Stomach (tissue), 4 donors: ENCODE measurements at regions not wholly inside any gene's neighbourhood (a gene's known extent, or its start where the extent isn't known, plus 50 kb on each side); places are given as distances from the start of the nearest gene placed in this dataset.

ENCODE experiments used
- EP300 ChIP-seq: sonication (generic); formaldehyde crosslinking; IDR thresholded peaks from one replicate; pipeline ENCODE4 v1.6.1; 2017; ENCODE audit warnings: antibody characterized with exemption
- POLR2A ChIP-seq, 4 donors: fragments of 450-650 bp; IDR thresholded peaks; one replicate each; pipeline ENCODE4 v1.6.1; 2016; ENCODE audit warnings: antibody characterized with exemption in 4 of 4, control low read depth in 2 of 4, mild to moderate bottlenecking in 1 of 4, moderate library complexity in 1 of 4
- POLR2AphosphoS5 ChIP-seq, 3 donors: sonication (generic); formaldehyde crosslinking; IDR thresholded peaks; one replicate each; pipeline ENCODE4 v1.6.1; 2016; ENCODE audit warnings: antibody characterized with exemption in 3 of 3
- TF ChIP-seq, protein P1 (sequence below), 7 experiments: fragments of 450-650 bp in 4 of 7; fragments of 200-600 bp in 3 of 7; sonication (generic) in 3 of 7; IDR thresholded peaks; one replicate each; pipeline ENCODE4 v1.5.1; 2016 to 2019; ENCODE audit warnings: antibody characterized with exemption in 7 of 7, control low read depth in 2 of 7, mild to moderate bottlenecking in 1 of 7

DNA sequence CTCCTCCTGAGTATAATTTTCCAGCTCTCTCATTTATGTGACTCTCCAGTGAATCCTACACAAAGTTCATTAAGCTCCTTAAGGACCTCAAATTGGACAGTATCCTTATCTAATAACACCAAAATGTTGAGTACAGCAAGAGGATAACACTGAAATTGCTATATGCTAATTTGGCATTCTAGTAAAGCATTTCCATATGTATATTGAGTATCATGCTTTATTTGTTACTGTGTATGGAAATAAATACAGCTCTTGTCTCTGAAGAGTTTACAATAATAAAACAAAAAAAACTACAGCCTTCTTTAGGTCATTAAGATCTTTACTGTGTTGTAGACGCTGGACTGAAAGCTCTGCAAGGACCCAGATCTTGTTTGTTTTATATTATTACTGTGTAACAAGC, 1341.3 kb downstream of the ROBO1 start:
- TF ChIP-seq, protein P1, sequence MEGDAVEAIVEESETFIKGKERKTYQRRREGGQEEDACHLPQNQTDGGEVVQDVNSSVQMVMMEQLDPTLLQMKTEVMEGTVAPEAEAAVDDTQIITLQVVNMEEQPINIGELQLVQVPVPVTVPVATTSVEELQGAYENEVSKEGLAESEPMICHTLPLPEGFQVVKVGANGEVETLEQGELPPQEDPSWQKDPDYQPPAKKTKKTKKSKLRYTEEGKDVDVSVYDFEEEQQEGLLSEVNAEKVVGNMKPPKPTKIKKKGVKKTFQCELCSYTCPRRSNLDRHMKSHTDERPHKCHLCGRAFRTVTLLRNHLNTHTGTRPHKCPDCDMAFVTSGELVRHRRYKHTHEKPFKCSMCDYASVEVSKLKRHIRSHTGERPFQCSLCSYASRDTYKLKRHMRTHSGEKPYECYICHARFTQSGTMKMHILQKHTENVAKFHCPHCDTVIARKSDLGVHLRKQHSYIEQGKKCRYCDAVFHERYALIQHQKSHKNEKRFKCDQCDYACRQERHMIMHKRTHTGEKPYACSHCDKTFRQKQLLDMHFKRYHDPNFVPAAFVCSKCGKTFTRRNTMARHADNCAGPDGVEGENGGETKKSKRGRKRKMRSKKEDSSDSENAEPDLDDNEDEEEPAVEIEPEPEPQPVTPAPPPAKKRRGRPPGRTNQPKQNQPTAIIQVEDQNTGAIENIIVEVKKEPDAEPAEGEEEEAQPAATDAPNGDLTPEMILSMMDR (IDR thresholded peaks at IDR 0.05) = no peak
- no peak for TF ChIP-seq POLR2A (IDR thresholded peaks at IDR 0.05)
- TF ChIP-seq EP300 = no peak
- TF ChIP-seq POLR2AphosphoS5 (IDR thresholded peaks at IDR 0.05) = no peak
